Stomach (tissue), 4 donors: ENCODE measurements at regions not wholly inside any gene's neighbourhood (a gene's known extent, or its start where the extent isn't known, plus 50 kb on each side); places are given as distances from the start of the nearest gene placed in this dataset.

ENCODE experiments used
- POLR2A ChIP-seq, 4 donors: fragments of 450-650 bp; IDR thresholded peaks; one replicate each; pipeline ENCODE4 v1.6.1; 2016; ENCODE audit warnings: antibody characterized with exemption in 4 of 4, control low read depth in 2 of 4, mild to moderate bottlenecking in 1 of 4, moderate library complexity in 1 of 4
- TF ChIP-seq, protein P1 (sequence below), 7 experiments: fragments of 450-650 bp in 4 of 7; fragments of 200-600 bp in 3 of 7; sonication (generic) in 3 of 7; IDR thresholded peaks; one replicate each; pipeline ENCODE4 v1.5.1; 2016 to 2019; ENCODE audit warnings: antibody characterized with exemption in 7 of 7, control low read depth in 2 of 7, mild to moderate bottlenecking in 1 of 7

- no peak for TF ChIP-seq POLR2A (IDR thresholded peaks at IDR 0.05)
- TF ChIP-seq, protein P1, sequence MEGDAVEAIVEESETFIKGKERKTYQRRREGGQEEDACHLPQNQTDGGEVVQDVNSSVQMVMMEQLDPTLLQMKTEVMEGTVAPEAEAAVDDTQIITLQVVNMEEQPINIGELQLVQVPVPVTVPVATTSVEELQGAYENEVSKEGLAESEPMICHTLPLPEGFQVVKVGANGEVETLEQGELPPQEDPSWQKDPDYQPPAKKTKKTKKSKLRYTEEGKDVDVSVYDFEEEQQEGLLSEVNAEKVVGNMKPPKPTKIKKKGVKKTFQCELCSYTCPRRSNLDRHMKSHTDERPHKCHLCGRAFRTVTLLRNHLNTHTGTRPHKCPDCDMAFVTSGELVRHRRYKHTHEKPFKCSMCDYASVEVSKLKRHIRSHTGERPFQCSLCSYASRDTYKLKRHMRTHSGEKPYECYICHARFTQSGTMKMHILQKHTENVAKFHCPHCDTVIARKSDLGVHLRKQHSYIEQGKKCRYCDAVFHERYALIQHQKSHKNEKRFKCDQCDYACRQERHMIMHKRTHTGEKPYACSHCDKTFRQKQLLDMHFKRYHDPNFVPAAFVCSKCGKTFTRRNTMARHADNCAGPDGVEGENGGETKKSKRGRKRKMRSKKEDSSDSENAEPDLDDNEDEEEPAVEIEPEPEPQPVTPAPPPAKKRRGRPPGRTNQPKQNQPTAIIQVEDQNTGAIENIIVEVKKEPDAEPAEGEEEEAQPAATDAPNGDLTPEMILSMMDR (IDR thresholded peaks at IDR 0.05) = no peak
These were observed 281.6 kb downstream of the ZSWIM6 start for GRCh38 chr5:61613679-61614078.
